GM23338 (cell line): ENCODE measurements at regions not wholly inside any gene's neighbourhood (a gene's known extent, or its start where the extent isn't known, plus 50 kb on each side); places are given as distances from the start of the nearest gene placed in this dataset.
A peak's percentile ranks its signal among the peaks of the same experiment; 100 is the strongest.

Experiments
- ATAC-seq: fragments of 200-7000 bp; cut with Tn5 transposase; 3 replicates; pipeline ENCODE4 v1.9.1; 2020
- DNase-seq: peaks from one replicate; pipeline ENCODE4 v3.0.0-alpha.2; 2015; ENCODE audit warnings: low spot score
- H2AFZ ChIP-seq: fragments of 200-600 bp; sonication (generic); 2 replicates; pipeline ENCODE4 v1.8.0; 2016; ENCODE audit warnings: antibody characterized with exemption, mild to moderate bottlenecking, moderate library complexity
- H3F3A ChIP-seq: fragments of 200-600 bp; sonication (generic); replicated peaks from 2 replicates; pipeline ENCODE4 v1.8.0; 2017; ENCODE audit warnings: antibody characterized with exemption, mixed run types, low read depth
- H3K27ac ChIP-seq: fragments of 200-600 bp; sonication (generic); 2 replicates; pipeline ENCODE4 v1.6.1; 2016; ENCODE audit warnings: low read depth
- H3K27me3 ChIP-seq: fragments of 200-600 bp; sonication (generic); 2 replicates; pipeline ENCODE4 v1.8.0; 2016; ENCODE audit warnings: mild to moderate bottlenecking, mixed run types, moderate library complexity; ENCODE audit not compliant: insufficient read depth
- H3K36me3 ChIP-seq: fragments of 200-600 bp; sonication (generic); 2 replicates; pipeline ENCODE4 v1.8.0; 2016; ENCODE audit warnings: mild to moderate bottlenecking; ENCODE audit not compliant: insufficient read depth
- H3K4me1 ChIP-seq: fragments of 200-600 bp; sonication (generic); 2 replicates; pipeline ENCODE4 v1.8.0; 2016; ENCODE audit warnings: mild to moderate bottlenecking, moderate library complexity; ENCODE audit not compliant: insufficient read depth
- H3K4me2 ChIP-seq: fragments of 200-600 bp; sonication (generic); 2 replicates; pipeline ENCODE4 v1.7.1; 2017; ENCODE audit warnings: mixed run types
- H3K4me3 ChIP-seq: fragments of 200-600 bp; sonication (generic); 2 replicates; pipeline ENCODE4 v1.6.1; 2016; ENCODE audit warnings: mixed run types
- H3K79me2 ChIP-seq: fragments of 200-600 bp; sonication (generic); replicated peaks from 2 replicates; pipeline ENCODE4 v1.8.0; 2017; ENCODE audit warnings: mild to moderate bottlenecking; ENCODE audit not compliant: insufficient read depth
- H3K9me2 ChIP-seq: fragments of 200-600 bp; sonication (generic); 2 replicates; pipeline ENCODE4 v1.8.0; 2017; ENCODE audit not compliant: insufficient read depth
- H4K20me1 ChIP-seq: fragments of 200-600 bp; sonication (generic); replicated peaks from 2 replicates; pipeline ENCODE4 v1.8.0; 2017; ENCODE audit warnings: mild to moderate bottlenecking; ENCODE audit not compliant: insufficient read depth
- H3K27ac Mint-ChIP-seq: 2 replicates; pipeline ENCODE4 v1.8.0; 2020; ENCODE audit warnings: inconsistent platforms, mild to moderate bottlenecking, moderate library complexity, mixed read lengths
- H3K27me3 Mint-ChIP-seq: 3 replicates; pipeline ENCODE4 v1.8.0; 2022; ENCODE audit warnings: low read depth, mild to moderate bottlenecking, moderate library complexity, mixed read lengths, inconsistent platforms; ENCODE audit not compliant: insufficient read depth, poor library complexity
- H3K36me3 Mint-ChIP-seq: 3 replicates; pipeline ENCODE4 v1.8.0; 2021; ENCODE audit warnings: low read depth, mild to moderate bottlenecking, inconsistent platforms, moderate library complexity, mixed read lengths
- H3K4me1 Mint-ChIP-seq: 3 replicates; pipeline ENCODE4 v1.8.0; 2020; ENCODE audit warnings: mild to moderate bottlenecking, inconsistent platforms, mixed read lengths
- H3K4me3 Mint-ChIP-seq: 3 replicates; pipeline ENCODE4 v1.8.0; 2021; ENCODE audit warnings: moderate library complexity, mild to moderate bottlenecking, inconsistent platforms, mixed read lengths
- H3K9me3 Mint-ChIP-seq: 3 replicates; pipeline ENCODE4 v1.8.0; 2020; ENCODE audit warnings: moderate library complexity, mild to moderate bottlenecking, inconsistent platforms, mixed read lengths
- CREB1 ChIP-seq: fragments of 250-450 bp; sonication (Bioruptor Pico); IDR thresholded peaks from 2 replicates; pipeline ENCODE4 v1.5.0; 2020; ENCODE audit warnings: low read depth, mild to moderate bottlenecking, moderate library complexity
- EZH2 ChIP-seq: fragments of 200-600 bp; sonication (generic); IDR thresholded peaks from one replicate; pipeline ENCODE4 v1.8.0; 2017; ENCODE audit warnings: antibody characterized with exemption, mild to moderate bottlenecking, low read depth; ENCODE audit not compliant: unreplicated experiment
- EZH2phosphoT487 ChIP-seq: fragments of 200-600 bp; sonication (generic); IDR thresholded peaks from one replicate; pipeline ENCODE4 v1.8.1; 2018; ENCODE audit warnings: antibody characterized with exemption; ENCODE audit not compliant: unreplicated experiment
- JUNB ChIP-seq: IDR thresholded peaks from one replicate; pipeline ENCODE4 v1.6.1; 2016; ENCODE audit warnings: antibody characterized with exemption; ENCODE audit not compliant: unreplicated experiment
- NANOG ChIP-seq: IDR thresholded peaks from 2 replicates; pipeline ENCODE4 v1.6.1; 2016; ENCODE audit warnings: antibody characterized with exemption, borderline replicate concordance
- POLR2AphosphoS5 ChIP-seq: IDR thresholded peaks from 2 replicates; pipeline ENCODE4 v1.6.1; 2016; ENCODE audit warnings: antibody characterized with exemption, low read depth
- STAT1 ChIP-seq: IDR thresholded peaks from one replicate; pipeline ENCODE4 v1.6.1; 2016; ENCODE audit warnings: antibody characterized with exemption; ENCODE audit not compliant: unreplicated experiment
- ZNF114 ChIP-seq: fragments of 250-450 bp; sonication (Bioruptor Pico); IDR thresholded peaks from 2 replicates; pipeline ENCODE4 v1.5.0; 2020; ENCODE audit warnings: mild to moderate bottlenecking, moderate library complexity
- ZNF331 ChIP-seq: fragments of 250-450 bp; sonication (Bioruptor Pico); IDR thresholded peaks from 2 replicates; pipeline ENCODE4 v1.5.0; 2020; ENCODE audit warnings: low read depth, mild to moderate bottlenecking, moderate library complexity
- TF ChIP-seq, protein P1 (sequence below), 2 experiments: fragments of 200-600 bp in 1 of 2; sonication (generic) in 1 of 2; conservative IDR thresholded peaks; 2 replicates each; pipeline versions ENCODE4 v1.5.1 to v1.6.1; 2016 to 2017; ENCODE audit warnings: antibody characterized with exemption in 2 of 2, low read depth in 2 of 2, mild to moderate bottlenecking in 2 of 2, moderate library complexity in 1 of 2
- TF ChIP-seq, protein P2 (sequence below): IDR thresholded peaks from 2 replicates; pipeline ENCODE4 v1.6.1; 2016; ENCODE audit warnings: antibody characterized with exemption
- TF ChIP-seq, protein P3 (sequence below): IDR thresholded peaks from one replicate; pipeline ENCODE4 v1.6.1; 2018; ENCODE audit warnings: antibody characterized with exemption; ENCODE audit not compliant: unreplicated experiment

GRCh38 chr4:131302108-131302507, 1847.0 kb upstream of the PCDH10 start:
- H3K9me3 Mint-ChIP-seq, result peaks cover 8% of the 10 kb centered on the region; the same call in 1 of the 3 replicates
- Histone ChIP-seq H3K79me2 (no peaks in the 10 kb centered on the region), H3F3A (no peaks in the 10 kb centered on the region), H2AFZ (no peak overlapping the region), H3K36me3 (no peaks in the 10 kb centered on the region), H3K4me1 (no peaks in the 10 kb centered on the region), H3K4me2 (no peak overlapping the region), H3K9me2 (no peaks in the 10 kb centered on the region), H4K20me1 (no peaks in the 10 kb centered on the region), H3K27ac (no peak overlapping the region), H3K4me3 (no peak overlapping the region), H3K27me3 (no peaks in the 10 kb centered on the region)
- H3K27ac Mint-ChIP-seq, result no peak overlapping the region
- H3K27me3 Mint-ChIP-seq, result no peaks in the 10 kb centered on the region
- peaks cover 6% of the 10 kb centered on the region; the same call in 2 of the 3 replicates for H3K4me1 Mint-ChIP-seq
- TF ChIP-seq, protein P1, sequence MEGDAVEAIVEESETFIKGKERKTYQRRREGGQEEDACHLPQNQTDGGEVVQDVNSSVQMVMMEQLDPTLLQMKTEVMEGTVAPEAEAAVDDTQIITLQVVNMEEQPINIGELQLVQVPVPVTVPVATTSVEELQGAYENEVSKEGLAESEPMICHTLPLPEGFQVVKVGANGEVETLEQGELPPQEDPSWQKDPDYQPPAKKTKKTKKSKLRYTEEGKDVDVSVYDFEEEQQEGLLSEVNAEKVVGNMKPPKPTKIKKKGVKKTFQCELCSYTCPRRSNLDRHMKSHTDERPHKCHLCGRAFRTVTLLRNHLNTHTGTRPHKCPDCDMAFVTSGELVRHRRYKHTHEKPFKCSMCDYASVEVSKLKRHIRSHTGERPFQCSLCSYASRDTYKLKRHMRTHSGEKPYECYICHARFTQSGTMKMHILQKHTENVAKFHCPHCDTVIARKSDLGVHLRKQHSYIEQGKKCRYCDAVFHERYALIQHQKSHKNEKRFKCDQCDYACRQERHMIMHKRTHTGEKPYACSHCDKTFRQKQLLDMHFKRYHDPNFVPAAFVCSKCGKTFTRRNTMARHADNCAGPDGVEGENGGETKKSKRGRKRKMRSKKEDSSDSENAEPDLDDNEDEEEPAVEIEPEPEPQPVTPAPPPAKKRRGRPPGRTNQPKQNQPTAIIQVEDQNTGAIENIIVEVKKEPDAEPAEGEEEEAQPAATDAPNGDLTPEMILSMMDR (conservative IDR thresholded peaks at IDR 0.05; ENCODE audit: low read depth in 2 of 2), result peak; percentile 29 to 62; a peak in 3 of 4 replicates
- TF ChIP-seq, protein P2, sequence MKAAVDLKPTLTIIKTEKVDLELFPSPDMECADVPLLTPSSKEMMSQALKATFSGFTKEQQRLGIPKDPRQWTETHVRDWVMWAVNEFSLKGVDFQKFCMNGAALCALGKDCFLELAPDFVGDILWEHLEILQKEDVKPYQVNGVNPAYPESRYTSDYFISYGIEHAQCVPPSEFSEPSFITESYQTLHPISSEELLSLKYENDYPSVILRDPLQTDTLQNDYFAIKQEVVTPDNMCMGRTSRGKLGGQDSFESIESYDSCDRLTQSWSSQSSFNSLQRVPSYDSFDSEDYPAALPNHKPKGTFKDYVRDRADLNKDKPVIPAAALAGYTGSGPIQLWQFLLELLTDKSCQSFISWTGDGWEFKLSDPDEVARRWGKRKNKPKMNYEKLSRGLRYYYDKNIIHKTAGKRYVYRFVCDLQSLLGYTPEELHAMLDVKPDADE, result no peak
- H3K36me3 Mint-ChIP-seq, result peaks cover 3% of the 10 kb centered on the region; the same call in 1 of the 3 replicates
- ATAC-seq (peak; percentile 83), DNase-seq (peak; percentile 36)
- no peak overlapping the region for H3K4me3 Mint-ChIP-seq

DNA sequence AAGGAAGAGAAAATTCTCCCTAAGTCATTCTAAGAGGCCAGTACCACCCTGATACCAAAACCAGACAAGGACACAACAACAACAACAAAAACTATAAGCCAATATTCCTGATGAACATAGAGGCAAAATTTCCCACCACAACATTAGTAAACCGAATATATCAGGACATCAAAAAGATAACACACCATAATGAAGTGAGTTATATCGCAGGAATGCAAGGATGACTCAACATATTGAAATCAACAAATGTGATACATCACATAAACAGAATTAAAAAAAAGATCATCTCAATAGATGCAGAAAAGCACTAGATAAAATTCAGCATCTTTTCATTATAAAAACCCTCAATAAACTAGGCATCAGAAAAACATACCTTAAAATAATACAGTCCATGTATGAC, 1844.4 kb upstream of the PCDH10 start:
- Histone ChIP-seq H3K4me2 (no peak overlapping the region), H4K20me1 (no peaks in the 10 kb centered on the region), H2AFZ (no peak overlapping the region), H3F3A (no peaks in the 10 kb centered on the region), H3K27me3 (no peaks in the 10 kb centered on the region), H3K9me2 (no peaks in the 10 kb centered on the region), H3K4me3 (no peak overlapping the region), H3K27ac (no peak overlapping the region), H3K79me2 (no peaks in the 10 kb centered on the region), H3K36me3 (no peaks in the 10 kb centered on the region), H3K4me1 (no peaks in the 10 kb centered on the region)
- H3K36me3 Mint-ChIP-seq, result peaks cover 3% of the 10 kb centered on the region; the same call in 1 of the 3 replicates
- peaks cover 5% of the 10 kb centered on the region; the same call in 2 of the 3 replicates for H3K9me3 Mint-ChIP-seq
- peaks cover 6% of the 10 kb centered on the region; the same call in 2 of the 3 replicates for H3K4me1 Mint-ChIP-seq
- no peak for ATAC-seq
- no peak for DNase-seq
- H3K27me3 Mint-ChIP-seq, result no peaks in the 10 kb centered on the region
- no peak overlapping the region for H3K4me3 Mint-ChIP-seq
- H3K27ac Mint-ChIP-seq, result no peak overlapping the region
- TF ChIP-seq JUNB (no peak), POLR2AphosphoS5 (no peak), ZNF331 (CRISPR knock-in tag) (no peak), STAT1 (no peak), EZH2 (no peak), CREB1 (CRISPR knock-in tag) (no peak), ZNF114 (CRISPR knock-in tag) (no peak), EZH2phosphoT487 (no peak), NANOG (no peak)
- TF ChIP-seq, protein P2, result no peak
- TF ChIP-seq, protein P3, sequence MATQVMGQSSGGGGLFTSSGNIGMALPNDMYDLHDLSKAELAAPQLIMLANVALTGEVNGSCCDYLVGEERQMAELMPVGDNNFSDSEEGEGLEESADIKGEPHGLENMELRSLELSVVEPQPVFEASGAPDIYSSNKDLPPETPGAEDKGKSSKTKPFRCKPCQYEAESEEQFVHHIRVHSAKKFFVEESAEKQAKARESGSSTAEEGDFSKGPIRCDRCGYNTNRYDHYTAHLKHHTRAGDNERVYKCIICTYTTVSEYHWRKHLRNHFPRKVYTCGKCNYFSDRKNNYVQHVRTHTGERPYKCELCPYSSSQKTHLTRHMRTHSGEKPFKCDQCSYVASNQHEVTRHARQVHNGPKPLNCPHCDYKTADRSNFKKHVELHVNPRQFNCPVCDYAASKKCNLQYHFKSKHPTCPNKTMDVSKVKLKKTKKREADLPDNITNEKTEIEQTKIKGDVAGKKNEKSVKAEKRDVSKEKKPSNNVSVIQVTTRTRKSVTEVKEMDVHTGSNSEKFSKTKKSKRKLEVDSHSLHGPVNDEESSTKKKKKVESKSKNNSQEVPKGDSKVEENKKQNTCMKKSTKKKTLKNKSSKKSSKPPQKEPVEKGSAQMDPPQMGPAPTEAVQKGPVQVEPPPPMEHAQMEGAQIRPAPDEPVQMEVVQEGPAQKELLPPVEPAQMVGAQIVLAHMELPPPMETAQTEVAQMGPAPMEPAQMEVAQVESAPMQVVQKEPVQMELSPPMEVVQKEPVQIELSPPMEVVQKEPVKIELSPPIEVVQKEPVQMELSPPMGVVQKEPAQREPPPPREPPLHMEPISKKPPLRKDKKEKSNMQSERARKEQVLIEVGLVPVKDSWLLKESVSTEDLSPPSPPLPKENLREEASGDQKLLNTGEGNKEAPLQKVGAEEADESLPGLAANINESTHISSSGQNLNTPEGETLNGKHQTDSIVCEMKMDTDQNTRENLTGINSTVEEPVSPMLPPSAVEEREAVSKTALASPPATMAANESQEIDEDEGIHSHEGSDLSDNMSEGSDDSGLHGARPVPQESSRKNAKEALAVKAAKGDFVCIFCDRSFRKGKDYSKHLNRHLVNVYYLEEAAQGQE, result no peak
- TF ChIP-seq, protein P1 (conservative IDR thresholded peaks at IDR 0.05; ENCODE audit: low read depth in 2 of 2), result no peak
